Psoas muscle (tissue), 7 donors: ENCODE measurements at regions not wholly inside any gene's neighbourhood (a gene's known extent, or its start where the extent isn't known, plus 50 kb on each side); places are given as distances from the start of the nearest gene placed in this dataset.

Experiments used
- ATAC-seq, 4 donors: fragments of 200-7000 bp; cut with Tn5 transposase; one replicate each; pipeline ENCODE4 v1.9.1; 2020; ENCODE audit warnings: moderate library complexity in 3 of 4, mild to moderate bottlenecking in 2 of 4
- DNase-seq, 2 donors: peaks; one replicate each; pipeline ENCODE4 v3.0.0-alpha.2; 2020
- H3K27ac ChIP-seq: fragments of 200-600 bp; one replicate; pipeline ENCODE4 v1.8.0; 2022
- H3K27me3 ChIP-seq, 3 donors: fragments of 200-600 bp in 1 of 3; one replicate each; pipeline versions ENCODE4 v1.6.1 to v1.8.0; 2013 to 2022; ENCODE audit warnings: low read length in 2 of 3, mild to moderate bottlenecking in 2 of 3, moderate library complexity in 1 of 3; ENCODE audit not compliant: insufficient read depth in 3 of 3
- H3K36me3 ChIP-seq, 2 donors: fragments of 200-600 bp in 1 of 2; one replicate each; pipeline versions ENCODE4 v1.6.1 to v1.8.0; 2013 to 2022; ENCODE audit warnings: low read depth in 1 of 2, mild to moderate bottlenecking in 1 of 2, moderate library complexity in 1 of 2; ENCODE audit not compliant: insufficient read depth in 1 of 2
- H3K4me1 ChIP-seq: fragments of 200-600 bp; one replicate; pipeline ENCODE4 v1.8.0; 2022
- H3K4me3 ChIP-seq: fragments of 200-600 bp; one replicate; pipeline ENCODE4 v1.8.0; 2022; ENCODE audit warnings: mild to moderate bottlenecking
- H3K9me3 ChIP-seq: fragments of 200-600 bp; one replicate; pipeline ENCODE4 v1.8.0; 2022
- CTCF ChIP-seq: fragments of 200-600 bp; IDR thresholded peaks from one replicate; pipeline ENCODE4 v1.8.0; 2022; ENCODE audit warnings: antibody characterized with exemption
- whole genome bisulfite sequencing, 3 donors: extraction: QIAGEN DNeasy Blood & Tissue Kit; methylation state at CpG; one replicate each; pipeline versions ENCODE4 v1.1.6 to v1.1.7; 2013; 5-methylcytosine and 5-hydroxymethylcytosine counted together
- intact Hi-C, 2 donors: fragments of 100-400 bp; cut with DNase I; formaldehyde crosslinking; loops; one replicate each; pipeline versions ENCODE4 v1.11.0 to v1.14.2; 2022
- donor health status: healthy with polysubstance abuse.
- donor health status: DM: no; HTN: no; CAD: no; lungs with moderate emphysema.
- donor health status: Bipolar disorder and iron deficiency.
- donor health status: healthy.
- donor health status: DM: yes; HTN: yes; CAD: no.
- donor health status: DM: no; HTN: no; CAD: no.
- donor health status: DM: yes; HTN: yes; CAD: no.

- Histone ChIP-seq H3K36me3 (no peaks in the 10 kb centered on the region), H3K27me3 (no peaks in the 10 kb centered on the region), H3K4me1 (peaks cover under 1% of the 10 kb centered on the region), H3K9me3 (no peaks in the 10 kb centered on the region), H3K27ac (no peak overlapping the region), H3K4me3 (no peak overlapping the region)
- TF ChIP-seq CTCF, result no peak
- DNase-seq (no peak), ATAC-seq (no peak)
- intact Hi-C loops, result no loop called here
- 91 to 95% (median 92%) methylated on average over 17 of the region's 17 CpGs for WGBS, 3 donors
Measured at GRCh38 chr2:239457586-239458445, 57.0 kb upstream of the HDAC4 start.

- whole genome bisulfite sequencing, 3 donors, result 86 to 90% (median 89%) methylated on average over 5 of the region's 5 CpGs
- no peaks in the 10 kb centered on the region for H3K9me3 ChIP-seq
- no peak overlapping the region for H3K4me3 ChIP-seq
- intact Hi-C loops, result no loop called here
- H3K36me3 ChIP-seq, result no peaks in the 10 kb centered on the region
- no peak overlapping the region for H3K27ac ChIP-seq
- ATAC-seq (no peak), DNase-seq (no peak)
- H3K27me3 ChIP-seq, result no peaks in the 10 kb centered on the region
- no peak for TF ChIP-seq CTCF
- no peaks in the 10 kb centered on the region for H3K4me1 ChIP-seq
Measured at GRCh38 chr2:239456940-239457339, 56.1 kb upstream of the HDAC4 start.

- H3K4me3 ChIP-seq, result no peak overlapping the region
- no peaks in the 10 kb centered on the region for H3K4me1 ChIP-seq
- no peak overlapping the region for H3K27ac ChIP-seq
- DNase-seq (no peak), ATAC-seq (no peak)
- TF ChIP-seq CTCF, result no peak
- no peaks in the 10 kb centered on the region for H3K36me3 ChIP-seq
- WGBS, 3 donors, result 84 to 86% (median 85%) methylated on average over 17 of the region's 17 CpGs
- no peaks in the 10 kb centered on the region for H3K9me3 ChIP-seq
- H3K27me3 ChIP-seq, result no peaks in the 10 kb centered on the region
- intact Hi-C loops, result no loop called here
Measured at GRCh38 chr2:239455436-239456203, 54.8 kb upstream of the HDAC4 start.

DNA sequence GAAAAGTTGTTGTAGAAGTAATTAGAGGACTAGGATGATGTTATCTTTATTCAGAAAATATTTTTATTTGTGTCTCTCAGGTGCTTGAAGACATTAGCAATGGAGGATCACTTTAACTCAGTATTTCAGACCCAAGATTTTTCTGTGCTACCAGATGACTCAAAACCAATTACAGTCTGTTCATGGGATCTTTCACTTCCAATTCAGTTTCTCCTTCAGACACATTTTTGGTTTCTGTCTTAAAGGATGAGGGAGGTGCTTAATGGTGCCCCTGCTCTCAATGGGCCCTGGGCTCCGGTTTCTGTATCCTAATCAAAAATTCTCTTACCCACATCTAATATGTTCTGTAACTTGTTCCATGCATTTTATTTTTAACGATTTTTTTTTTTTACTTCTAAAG, 53.7 kb upstream of the HDAC4 start:
- intact Hi-C loops, result no loop called here
- ATAC-seq, result no peak

More for the DNA sequence above, 53.7 kb upstream of the HDAC4 start:
- TF ChIP-seq CTCF, result no peak
- Histone ChIP-seq H3K27me3 (no peaks in the 10 kb centered on the region), H3K27ac (no peak overlapping the region), H3K4me3 (no peak overlapping the region), H3K4me1 (no peaks in the 10 kb centered on the region), H3K9me3 (no peaks in the 10 kb centered on the region), H3K36me3 (no peaks in the 10 kb centered on the region)
- no peak for DNase-seq
- 86 to 89% (median 86%) methylated on average over 2 of the region's 2 CpGs for WGBS, 3 donors
